Skin epidermis (tissue), 12 donors: ENCODE measurements at regions not wholly inside any gene's neighbourhood (a gene's known extent, or its start where the extent isn't known, plus 50 kb on each side); places are given as distances from the start of the nearest gene placed in this dataset.
"Not testable (repeated sequence)": the region's sequence is repeated elsewhere in the genome, so short reads cannot be mapped to it uniquely, and the experiment has no call there.

Experiments used
- H3K27ac ChIP-seq, 21 experiments: fragments of 200-600 bp; sonication (generic) in 11 of 21; one replicate each; pipeline ENCODE4 v1.5.0; 2020; ENCODE audit warnings: mild to moderate bottlenecking in 3 of 21, inconsistent platforms in 2 of 21, moderate library complexity in 2 of 21
- H3K4me3 ChIP-seq, 7 experiments: fragments of 200-600 bp; sonication (generic) in 2 of 7; one replicate each; pipeline ENCODE4 v1.5.0; 2020; ENCODE audit warnings: inconsistent platforms in 2 of 7, mild to moderate bottlenecking in 2 of 7, moderate library complexity in 1 of 7

- H3K4me3 ChIP-seq = no peak overlapping the region
Observed at GRCh38 chr4:179615704-179616103, 2173.5 kb upstream of the AGA start.

GRCh38 chr4:179618966-179619365 lies 2176.7 kb upstream of the AGA start:
- H3K4me3 ChIP-seq = no peak overlapping the region
- H3K27ac ChIP-seq = no peak overlapping the region

More at GRCh38 chr4:179615704-179616103, 2173.5 kb upstream of the AGA start:
- H3K27ac ChIP-seq = no peak overlapping the region

GRCh38 chr4:179624768-179625181 lies 2182.5 kb upstream of the AGA start:
- no peak overlapping the region for H3K4me3 ChIP-seq

GRCh38 chr4:179625406-179625805 lies 2183.2 kb upstream of the AGA start:
- Histone ChIP-seq H3K4me3 (no peak overlapping the region), H3K27ac (no peak overlapping the region)

More at GRCh38 chr4:179624768-179625181, 2182.5 kb upstream of the AGA start:
- H3K27ac ChIP-seq = no peak overlapping the region

GRCh38 chr4:179626687-179627086 lies 2184.4 kb upstream of the AGA start:
- Histone ChIP-seq H3K27ac (no peak overlapping the region), H3K4me3 (no peak overlapping the region)

- H3K27ac ChIP-seq = no peak overlapping the region
- H3K4me3 ChIP-seq = no peak overlapping the region
Observed at GRCh38 chr4:179631321-179631720, 2189.1 kb upstream of the AGA start.

GRCh38 chr4:179634862-179635261 lies 2192.6 kb upstream of the AGA start:
- Histone ChIP-seq H3K4me3 (no peak overlapping the region), H3K27ac (no peak overlapping the region)

GRCh38 chr4:179662522-179662921 lies 2220.3 kb upstream of the AGA start:
- no peak overlapping the region for H3K27ac ChIP-seq

GRCh38 chr4:179663641-179664429 lies 2221.6 kb upstream of the AGA start:
- no peak overlapping the region for H3K4me3 ChIP-seq
- H3K27ac ChIP-seq = no peak overlapping the region

More at GRCh38 chr4:179662522-179662921, 2220.3 kb upstream of the AGA start:
- H3K4me3 ChIP-seq = no peak overlapping the region

- Histone ChIP-seq H3K27ac (no peak overlapping the region), H3K4me3 (no peak overlapping the region)
Observed at GRCh38 chr4:179664430-179665027, 2222.3 kb upstream of the AGA start.

- H3K4me3 ChIP-seq = no peak overlapping the region
- no peak overlapping the region for H3K27ac ChIP-seq
Observed at GRCh38 chr4:179666226-179666625, 2224.0 kb upstream of the AGA start.

GRCh38 chr4:179671609-179672008 lies 2229.4 kb upstream of the AGA start:
- Histone ChIP-seq H3K27ac (no peak overlapping the region), H3K4me3 (no peak overlapping the region)

GRCh38 chr4:179678093-179678814 lies 2236.0 kb upstream of the AGA start:
- H3K4me3 ChIP-seq = no peak overlapping the region
- no peak overlapping the region for H3K27ac ChIP-seq

- H3K4me3 ChIP-seq, H3K27ac ChIP-seq: not testable (repeated sequence)
Observed at GRCh38 chr4:179683661-179684060, 2241.4 kb upstream of the AGA start.

GRCh38 chr4:179692222-179692621 lies 2250.0 kb upstream of the AGA start:
- Histone ChIP-seq H3K27ac (no peak overlapping the region), H3K4me3 (no peak overlapping the region)

GRCh38 chr4:179695175-179695574 lies 2252.9 kb upstream of the AGA start:
- H3K4me3 ChIP-seq = no peak overlapping the region
- H3K27ac ChIP-seq = no peak overlapping the region

GRCh38 chr4:179698321-179698720 lies 2256.1 kb upstream of the AGA start:
- no peak overlapping the region for H3K4me3 ChIP-seq
- H3K27ac ChIP-seq = no peak overlapping the region

- no peak overlapping the region for H3K27ac ChIP-seq
Observed at GRCh38 chr4:179709961-179710624, 2267.9 kb upstream of the AGA start.

GRCh38 chr4:179719766-179720450 lies 2277.7 kb upstream of the AGA start:
- Histone ChIP-seq H3K4me3 (no peak overlapping the region), H3K27ac (no peak overlapping the region)

More at GRCh38 chr4:179709961-179710624, 2267.9 kb upstream of the AGA start:
- no peak overlapping the region for H3K4me3 ChIP-seq

GRCh38 chr4:179726491-179726890 lies 2284.3 kb upstream of the AGA start:
- not testable (repeated sequence) for H3K4me3 ChIP-seq, H3K27ac ChIP-seq
